ENCODE measurements at regions not wholly inside any gene's neighbourhood (a gene's known extent, or its start where the extent isn't known, plus 50 kb on each side); places are given as distances from the start of the nearest gene placed in this dataset.
"Not testable (repeated sequence)": the region's sequence is repeated elsewhere in the genome, so short reads cannot be mapped to it uniquely, and the experiment has no call there.

DNA sequence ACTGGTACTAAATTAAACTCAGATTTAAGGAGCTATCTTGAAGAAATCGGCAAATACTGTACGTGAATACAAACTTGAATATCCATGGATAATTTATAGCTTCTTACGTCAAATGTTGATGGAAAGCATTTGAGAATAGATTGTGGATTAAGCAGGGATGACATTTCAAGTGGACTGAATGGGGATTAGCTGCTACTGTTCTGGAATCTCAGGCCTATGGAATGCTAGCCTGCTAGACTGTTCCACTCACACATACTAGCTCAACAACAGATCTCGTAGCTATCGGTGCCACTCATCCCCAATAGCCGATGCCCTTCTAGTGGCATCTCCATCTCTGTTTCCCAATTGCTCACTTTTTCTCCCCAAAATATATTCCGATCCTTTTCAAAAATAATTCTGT is 62.0 kb upstream of the USP25 start:
- no peak for DNase-seq
- 100% methylated on average over 7 of the region's 7 CpGs for WGBS (ENCODE audit: insufficient coverage)
- H3K9me3 ChIP-seq (ENCODE audit: control extremely low read depth in 1 of 5, control insufficient read depth in 4 of 5, insufficient read depth in 2 of 5, low read depth in 1 of 5, low read length in 4 of 5) = no peaks in the 10 kb centered on the region
- H3K4me3 ChIP-seq (ENCODE audit: control insufficient read depth in 1 of 7, extremely low read depth in 1 of 7, insufficient read depth in 4 of 7, low read depth in 2 of 7, low read length in 6 of 7) = no peak overlapping the region
- H3K4me1 ChIP-seq (ENCODE audit: control extremely low read depth in 1 of 4, control insufficient read depth in 4 of 4, insufficient read depth in 4 of 4, low read length in 3 of 4) = no peaks in the 10 kb centered on the region
- H3K36me3 ChIP-seq (ENCODE audit: control insufficient read depth in 4 of 4, insufficient read depth in 4 of 4, low read length in 3 of 4) = no peaks in the 10 kb centered on the region
- H3K27me3 ChIP-seq (replicated peaks in 2 of 5; ENCODE audit: control insufficient read depth in 4 of 5, insufficient read depth in 5 of 5, low read length in 4 of 5) = no peaks in the 10 kb centered on the region
- POLR2A ChIA-PET = no interaction called here
- CTCF ChIA-PET = no interaction called here
- no peak overlapping the region for H3K27ac ChIP-seq (ENCODE audit: insufficient read depth in 1 of 2, low read depth in 1 of 2, low read length in 2 of 2, poor library complexity in 1 of 2, severe bottlenecking in 2 of 2)

DNA sequence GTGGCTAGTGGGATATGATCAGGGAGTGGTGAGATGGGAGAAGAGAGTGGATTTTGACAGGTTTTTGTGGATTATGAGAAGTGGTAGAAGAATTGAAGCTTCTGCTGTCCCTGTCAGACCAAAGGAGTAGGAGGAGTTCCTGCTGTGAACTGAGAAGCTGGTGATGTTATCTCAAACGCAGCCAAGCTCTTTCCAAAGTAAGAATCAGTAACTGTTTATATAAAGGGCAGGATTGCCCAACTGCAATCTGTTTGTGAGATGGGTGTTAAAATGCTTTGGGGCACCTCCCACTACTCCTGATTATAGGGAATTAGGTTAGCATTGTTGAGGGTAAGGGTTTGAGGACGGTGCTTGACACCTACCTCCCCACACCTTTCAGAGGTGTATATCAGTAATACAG is 60.5 kb upstream of the USP25 start:
- 57% methylated on average over 1 of the region's 2 CpGs for WGBS (ENCODE audit: insufficient coverage)
- Histone ChIP-seq H3K4me3 (ENCODE audit: control insufficient read depth in 1 of 7, extremely low read depth in 1 of 7, insufficient read depth in 4 of 7, low read depth in 2 of 7, low read length in 6 of 7) (no peak overlapping the region), H3K27me3 (replicated peaks in 2 of 5; ENCODE audit: control insufficient read depth in 4 of 5, insufficient read depth in 5 of 5, low read length in 4 of 5) (no peaks in the 10 kb centered on the region), H3K36me3 (ENCODE audit: control insufficient read depth in 4 of 4, insufficient read depth in 4 of 4, low read length in 3 of 4) (no peaks in the 10 kb centered on the region), H3K27ac (ENCODE audit: insufficient read depth in 1 of 2, low read depth in 1 of 2, low read length in 2 of 2, poor library complexity in 1 of 2, severe bottlenecking in 2 of 2) (no peak overlapping the region), H3K4me1 (ENCODE audit: control extremely low read depth in 1 of 4, control insufficient read depth in 4 of 4, insufficient read depth in 4 of 4, low read length in 3 of 4) (no peaks in the 10 kb centered on the region), H3K9me3 (ENCODE audit: control extremely low read depth in 1 of 5, control insufficient read depth in 4 of 5, insufficient read depth in 2 of 5, low read depth in 1 of 5, low read length in 4 of 5) (no peaks in the 10 kb centered on the region)
- ChIA-PET CTCF (no interaction called here), POLR2A (no interaction called here)
- DNase-seq = no peak

DNA sequence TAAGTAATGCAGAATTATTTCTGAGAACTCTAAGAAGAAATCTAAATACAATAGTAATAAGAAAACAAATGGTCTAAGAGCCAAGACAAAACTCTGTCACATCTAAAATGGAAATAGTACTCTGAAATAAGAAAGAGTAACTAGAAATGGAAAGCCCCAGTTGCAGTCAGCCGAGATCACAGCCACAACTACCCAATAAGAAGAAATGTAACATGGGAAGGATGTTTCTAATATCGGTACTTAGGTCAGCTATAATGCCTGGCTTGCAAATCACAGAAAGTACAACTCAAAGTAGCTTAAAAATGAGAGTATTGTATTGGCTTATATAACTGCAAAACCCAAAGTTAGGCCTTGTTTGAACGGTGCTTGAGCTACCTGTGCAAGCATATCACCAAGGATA is 58.6 kb upstream of the USP25 start:
- Histone ChIP-seq H3K36me3 (ENCODE audit: control insufficient read depth in 4 of 4, insufficient read depth in 4 of 4, low read length in 3 of 4) (no peaks in the 10 kb centered on the region), H3K27ac (ENCODE audit: insufficient read depth in 1 of 2, low read depth in 1 of 2, low read length in 2 of 2, poor library complexity in 1 of 2, severe bottlenecking in 2 of 2) (no peak overlapping the region), H3K4me3 (ENCODE audit: control insufficient read depth in 1 of 7, extremely low read depth in 1 of 7, insufficient read depth in 4 of 7, low read depth in 2 of 7, low read length in 6 of 7) (no peak overlapping the region), H3K4me1 (ENCODE audit: control extremely low read depth in 1 of 4, control insufficient read depth in 4 of 4, insufficient read depth in 4 of 4, low read length in 3 of 4) (no peaks in the 10 kb centered on the region), H3K9me3 (ENCODE audit: control extremely low read depth in 1 of 5, control insufficient read depth in 4 of 5, insufficient read depth in 2 of 5, low read depth in 1 of 5, low read length in 4 of 5) (no peaks in the 10 kb centered on the region), H3K27me3 (replicated peaks in 2 of 5; ENCODE audit: control insufficient read depth in 4 of 5, insufficient read depth in 5 of 5, low read length in 4 of 5) (no peaks in the 10 kb centered on the region)
- WGBS (ENCODE audit: insufficient coverage) = no CpG with 5 or more reads among the region's 3 CpGs
- POLR2A ChIA-PET = no interaction called here
- CTCF ChIA-PET = interaction anchor here (0.7 kb wide), 1 partner anchor 475 kb away, joined by 3 read pairs; no protein-coding TSS in a partner anchor
- no peak for DNase-seq

DNA sequence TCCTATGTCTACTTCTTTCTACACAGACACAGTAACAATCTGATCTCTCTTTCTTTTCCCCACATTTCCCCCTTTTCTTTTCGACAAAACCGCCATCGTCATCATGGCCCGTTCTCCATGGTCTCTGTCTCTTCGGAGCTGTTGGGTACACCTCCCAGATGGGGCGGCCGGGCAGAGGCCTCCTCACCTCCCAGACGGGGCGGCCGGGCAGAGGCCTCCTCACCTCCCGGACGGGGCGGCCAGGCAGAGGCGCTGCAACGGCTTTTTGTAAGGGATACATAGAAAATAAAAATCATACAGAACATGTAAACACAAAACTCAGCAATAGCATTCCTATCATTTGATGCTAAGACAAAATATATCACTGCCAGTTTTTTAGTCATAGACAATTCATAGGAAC is 57.2 kb upstream of the USP25 start:
- H3K36me3 ChIP-seq (ENCODE audit: control insufficient read depth in 4 of 4, insufficient read depth in 4 of 4, low read length in 3 of 4); H3K27ac ChIP-seq (ENCODE audit: insufficient read depth in 1 of 2, low read depth in 1 of 2, low read length in 2 of 2, poor library complexity in 1 of 2, severe bottlenecking in 2 of 2); CTCF ChIA-PET; POLR2A ChIA-PET; H3K4me1 ChIP-seq (ENCODE audit: control extremely low read depth in 1 of 4, control insufficient read depth in 4 of 4, insufficient read depth in 4 of 4, low read length in 3 of 4); H3K4me3 ChIP-seq (ENCODE audit: control insufficient read depth in 1 of 7, extremely low read depth in 1 of 7, insufficient read depth in 4 of 7, low read depth in 2 of 7, low read length in 6 of 7); H3K9me3 ChIP-seq (ENCODE audit: control extremely low read depth in 1 of 5, control insufficient read depth in 4 of 5, insufficient read depth in 2 of 5, low read depth in 1 of 5, low read length in 4 of 5); DNase-seq; H3K27me3 ChIP-seq (replicated peaks in 2 of 5; ENCODE audit: control insufficient read depth in 4 of 5, insufficient read depth in 5 of 5, low read length in 4 of 5): not testable (repeated sequence)
- no CpG with 5 or more reads among the region's 15 CpGs for WGBS (ENCODE audit: insufficient coverage)

DNA sequence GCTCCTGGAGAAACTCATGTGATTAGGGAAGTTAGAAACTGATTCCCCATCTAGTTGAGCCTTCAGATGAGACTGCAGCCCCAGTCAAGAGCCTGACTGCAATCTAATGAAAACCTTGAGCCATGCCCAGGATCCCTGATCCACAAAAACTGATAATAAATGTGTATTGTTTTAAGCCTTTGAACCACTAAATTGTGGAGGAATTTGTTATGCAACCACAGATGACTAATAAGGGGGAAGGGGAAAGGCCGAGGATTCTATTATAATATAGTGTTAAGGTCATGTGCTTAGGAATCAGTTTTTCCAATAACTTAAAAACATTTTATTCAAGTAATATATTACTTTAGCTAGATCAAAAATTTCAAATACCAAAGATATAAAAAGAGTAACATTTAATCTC is 52.8 kb upstream of the USP25 start:
- CTCF ChIA-PET = no interaction called here
- POLR2A ChIA-PET = no interaction called here
- Histone ChIP-seq H3K36me3 (ENCODE audit: control insufficient read depth in 4 of 4, insufficient read depth in 4 of 4, low read length in 3 of 4) (no peaks in the 10 kb centered on the region), H3K4me1 (ENCODE audit: control extremely low read depth in 1 of 4, control insufficient read depth in 4 of 4, insufficient read depth in 4 of 4, low read length in 3 of 4) (peaks cover 0 to 2% (median under 1%) of the 10 kb centered on the region in 4 experiments), H3K27ac (ENCODE audit: insufficient read depth in 1 of 2, low read depth in 1 of 2, low read length in 2 of 2, poor library complexity in 1 of 2, severe bottlenecking in 2 of 2) (no peak overlapping the region), H3K4me3 (ENCODE audit: control insufficient read depth in 1 of 7, extremely low read depth in 1 of 7, insufficient read depth in 4 of 7, low read depth in 2 of 7, low read length in 6 of 7) (no peak overlapping the region), H3K27me3 (replicated peaks in 2 of 5; ENCODE audit: control insufficient read depth in 4 of 5, insufficient read depth in 5 of 5, low read length in 4 of 5) (no peaks in the 10 kb centered on the region), H3K9me3 (ENCODE audit: control extremely low read depth in 1 of 5, control insufficient read depth in 4 of 5, insufficient read depth in 2 of 5, low read depth in 1 of 5, low read length in 4 of 5) (peaks cover 0 to 5% (median 3%) of the 10 kb centered on the region in 5 experiments)
- WGBS (ENCODE audit: insufficient coverage) = no CpG with 5 or more reads among the region's 1 CpG
- no peak for DNase-seq

DNA sequence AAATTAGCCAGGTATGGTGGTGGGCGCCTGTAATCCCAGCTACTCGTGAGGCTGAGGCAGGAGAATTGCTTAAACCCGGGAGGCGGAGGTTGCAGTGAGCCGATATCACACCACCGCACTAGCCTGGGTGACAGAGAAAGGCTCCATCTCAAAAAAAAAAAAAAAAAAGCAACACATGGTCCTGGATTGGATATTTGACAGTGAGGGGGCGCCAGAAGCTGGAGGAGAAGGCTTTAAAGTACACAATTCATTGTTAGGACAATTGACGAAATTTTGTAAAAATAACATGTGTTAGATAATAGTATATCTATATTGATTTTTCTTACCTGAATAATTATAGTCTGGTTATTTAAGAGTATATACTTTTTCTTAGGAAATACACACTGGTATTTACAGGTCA is 50.2 kb upstream of the USP25 start:
- WGBS (ENCODE audit: insufficient coverage) = no CpG with 5 or more reads among the region's 8 CpGs

More for the DNA sequence above, 50.2 kb upstream of the USP25 start:
- ChIA-PET POLR2A (no interaction called here), CTCF (interaction anchor here (0.6 kb wide), 1 partner anchor 357 kb away, joined by 3 read pairs; no protein-coding TSS in a partner anchor)
- Histone ChIP-seq H3K4me1 (ENCODE audit: control extremely low read depth in 1 of 4, control insufficient read depth in 4 of 4, insufficient read depth in 4 of 4, low read length in 3 of 4) (peaks cover 6 to 14% (median 7%) of the 10 kb centered on the region in 4 experiments), H3K9me3 (ENCODE audit: control extremely low read depth in 1 of 5, control insufficient read depth in 4 of 5, insufficient read depth in 2 of 5, low read depth in 1 of 5, low read length in 4 of 5) (peaks cover 0 to 5% (median 3%) of the 10 kb centered on the region in 5 experiments), H3K4me3 (ENCODE audit: control insufficient read depth in 1 of 7, extremely low read depth in 1 of 7, insufficient read depth in 4 of 7, low read depth in 2 of 7, low read length in 6 of 7) (no peak overlapping the region), H3K27me3 (replicated peaks in 2 of 5; ENCODE audit: control insufficient read depth in 4 of 5, insufficient read depth in 5 of 5, low read length in 4 of 5) (no peaks in the 10 kb centered on the region), H3K27ac (ENCODE audit: insufficient read depth in 1 of 2, low read depth in 1 of 2, low read length in 2 of 2, poor library complexity in 1 of 2, severe bottlenecking in 2 of 2) (no peak overlapping the region), H3K36me3 (ENCODE audit: control insufficient read depth in 4 of 4, insufficient read depth in 4 of 4, low read length in 3 of 4) (no peaks in the 10 kb centered on the region)
- DNase-seq = no peak
